Tibial nerve (tissue), 4 donors: ENCODE measurements at regions not wholly inside any gene's neighbourhood (a gene's known extent, or its start where the extent isn't known, plus 50 kb on each side); places are given as distances from the start of the nearest gene placed in this dataset.

Source experiments
- DNase-seq, 2 donors: peaks; one replicate each; pipeline ENCODE4 v3.0.0-alpha.2; 2019; ENCODE audit warnings: low spot score in 2 of 2
- H3K27ac ChIP-seq, 4 donors: fragments of 200-600 bp; sonication (generic) in 3 of 4; one replicate each; pipeline ENCODE4 v1.5.1; 2017 to 2019; ENCODE audit warnings: mild to moderate bottlenecking in 1 of 4
- H3K27me3 ChIP-seq, 2 donors: fragments of 200-600 bp; sonication (generic) in 1 of 2; one replicate each; pipeline versions ENCODE4 v1.5.1 to v1.6.0; 2017 to 2019
- H3K36me3 ChIP-seq, 3 donors: fragments of 200-600 bp; sonication (generic); one replicate each; pipeline ENCODE4 v1.5.1; 2018 to 2019
- H3K4me1 ChIP-seq, 4 donors: fragments of 200-600 bp; sonication (generic) in 3 of 4; one replicate each; pipeline ENCODE4 v1.5.1; 2017 to 2019
- H3K4me3 ChIP-seq, 4 donors: fragments of 200-600 bp; sonication (generic) in 3 of 4; one replicate each; pipeline ENCODE4 v1.5.1; 2017 to 2019; ENCODE audit warnings: mild to moderate bottlenecking in 1 of 4, moderate library complexity in 1 of 4
- H3K9me3 ChIP-seq, 4 donors: fragments of 200-600 bp; sonication (generic) in 3 of 4; one replicate each; pipeline ENCODE4 v1.5.1; 2017 to 2019
- CTCF ChIP-seq, 5 experiments: fragments of 200-600 bp in 3 of 5; fragments of 450-650 bp in 2 of 5; sonication (generic) in 3 of 5; IDR thresholded peaks; one replicate each; pipeline ENCODE4 v1.5.1; 2016 to 2019; ENCODE audit warnings: antibody characterized with exemption in 5 of 5, mild to moderate bottlenecking in 3 of 5, moderate library complexity in 2 of 5
- EP300 ChIP-seq, 2 donors: sonication (generic); formaldehyde crosslinking; IDR thresholded peaks; one replicate each; pipeline ENCODE4 v1.6.1; 2017; ENCODE audit warnings: antibody characterized with exemption in 2 of 2, mild to moderate bottlenecking in 1 of 2
- POLR2A ChIP-seq, 2 donors: fragments of 450-650 bp; IDR thresholded peaks; one replicate each; pipeline ENCODE4 v1.6.1; 2017; ENCODE audit warnings: antibody characterized with exemption in 2 of 2, mild to moderate bottlenecking in 2 of 2, moderate library complexity in 2 of 2
- WGBS, 2 donors: methylation state at CpG; one replicate each; pipeline ENCODE4 v1.1.5; 2018; 5-methylcytosine and 5-hydroxymethylcytosine counted together

GRCh38 chrX:138858951-138859350 is 147.4 kb upstream of the FGF13 start:
- H3K36me3 ChIP-seq = no peaks in the 10 kb centered on the region
- TF ChIP-seq EP300 (IDR thresholded peaks at IDR 0.05) (no peak), CTCF (IDR thresholded peaks at IDR 0.05) (no peak), POLR2A (IDR thresholded peaks at IDR 0.05) (no peak)
- no peaks in the 10 kb centered on the region for H3K27me3 ChIP-seq
- no peak overlapping the region for H3K4me3 ChIP-seq
- H3K27ac ChIP-seq = no peak overlapping the region
- no peak for DNase-seq
- WGBS, 2 donors = 17 to 54% methylated on average over 4 of the region's 4 CpGs
- H3K4me1 ChIP-seq = no peaks in the 10 kb centered on the region
- H3K9me3 ChIP-seq = no peaks in the 10 kb centered on the region

- 37 to 48% methylated on average over 4 of the region's 4 CpGs for WGBS, 2 donors
- no peak overlapping the region for H3K27ac ChIP-seq
- H3K9me3 ChIP-seq = no peaks in the 10 kb centered on the region
- no peaks in the 10 kb centered on the region for H3K4me1 ChIP-seq
- no peak for DNase-seq
- TF ChIP-seq CTCF (IDR thresholded peaks at IDR 0.05) = no peak
- TF ChIP-seq EP300 (IDR thresholded peaks at IDR 0.05) = no peak
- no peak for TF ChIP-seq POLR2A (IDR thresholded peaks at IDR 0.05)
- H3K36me3 ChIP-seq = no peaks in the 10 kb centered on the region
- no peaks in the 10 kb centered on the region for H3K27me3 ChIP-seq
- no peak overlapping the region for H3K4me3 ChIP-seq
Measured at GRCh38 chrX:138858438-138858837, 146.9 kb upstream of the FGF13 start.

- no peaks in the 10 kb centered on the region for H3K27me3 ChIP-seq
- H3K4me3 ChIP-seq = no peak overlapping the region
- TF ChIP-seq EP300 (IDR thresholded peaks at IDR 0.05) = no peak
- no peak for TF ChIP-seq POLR2A (IDR thresholded peaks at IDR 0.05)
- no peak for TF ChIP-seq CTCF (IDR thresholded peaks at IDR 0.05)
- no peaks in the 10 kb centered on the region for H3K4me1 ChIP-seq
- H3K36me3 ChIP-seq = no peaks in the 10 kb centered on the region
- no peak for DNase-seq
- no peak overlapping the region for H3K27ac ChIP-seq
- no peaks in the 10 kb centered on the region for H3K9me3 ChIP-seq
- WGBS, 2 donors = 69 to 72% methylated on average over 12 of the region's 12 CpGs
Measured at GRCh38 chrX:138856881-138857604, 145.5 kb upstream of the FGF13 start.

- no peaks in the 10 kb centered on the region for H3K36me3 ChIP-seq
- H3K4me1 ChIP-seq = no peaks in the 10 kb centered on the region
- DNase-seq = no peak
- H3K27ac ChIP-seq = no peak overlapping the region
- WGBS, 2 donors = 22 to 51% methylated on average over 2 of the region's 2 CpGs
- no peaks in the 10 kb centered on the region for H3K27me3 ChIP-seq
- no peaks in the 10 kb centered on the region for H3K9me3 ChIP-seq
- H3K4me3 ChIP-seq = no peak overlapping the region
- TF ChIP-seq EP300 (IDR thresholded peaks at IDR 0.05) (no peak), CTCF (IDR thresholded peaks at IDR 0.05) (no peak), POLR2A (IDR thresholded peaks at IDR 0.05) (no peak)
Measured at GRCh38 chrX:138853936-138854335, 142.4 kb upstream of the FGF13 start.

- Histone ChIP-seq H3K27ac (no peak overlapping the region), H3K4me3 (no peak overlapping the region), H3K36me3 (no peaks in the 10 kb centered on the region), H3K9me3 (no peaks in the 10 kb centered on the region), H3K27me3 (no peaks in the 10 kb centered on the region), H3K4me1 (no peaks in the 10 kb centered on the region)
- WGBS, 2 donors = 83 to 90% methylated on average over 2 of the region's 2 CpGs
- TF ChIP-seq CTCF (IDR thresholded peaks at IDR 0.05) (no peak), POLR2A (IDR thresholded peaks at IDR 0.05) (no peak), EP300 (IDR thresholded peaks at IDR 0.05) (no peak)
- DNase-seq = no peak
Measured at GRCh38 chrX:138849521-138849920, 138.0 kb upstream of the FGF13 start.
